ENCODE measurements at regions not wholly inside any gene's neighbourhood (a gene's known extent, or its start where the extent isn't known, plus 50 kb on each side); places are given as distances from the start of the nearest gene placed in this dataset.

- Histone ChIP-seq H3K36me3 (no peaks in the 10 kb centered on the region), H3K27ac (no peak overlapping the region), H3K27me3 (no peaks in the 10 kb centered on the region), H3K4me3 (no peak overlapping the region), H3K9me3 (no peaks in the 10 kb centered on the region), H3K4me1 (no peaks in the 10 kb centered on the region)
- in situ Hi-C loops (cut with MboI; ENCODE audit: low pct_ligation_motif_present in 1 of 4, low pct_unique_long_range_greater_than_20kb in 1 of 4, low sequenced_read_pairs in 3 of 4): no loop called here
- intact Hi-C loops (cut with DNase I; ENCODE audit: low total_unique reads): no loop called here
- no peak for TF ChIP-seq POLR2A (IDR thresholded peaks at IDR 0.05)
- no peak for TF ChIP-seq POLR2AphosphoS5 (IDR thresholded peaks at IDR 0.05)
- no peak for TF ChIP-seq EP300 (IDR thresholded peaks at IDR 0.05; ENCODE audit: low read depth)
- TF ChIP-seq, protein P1, sequence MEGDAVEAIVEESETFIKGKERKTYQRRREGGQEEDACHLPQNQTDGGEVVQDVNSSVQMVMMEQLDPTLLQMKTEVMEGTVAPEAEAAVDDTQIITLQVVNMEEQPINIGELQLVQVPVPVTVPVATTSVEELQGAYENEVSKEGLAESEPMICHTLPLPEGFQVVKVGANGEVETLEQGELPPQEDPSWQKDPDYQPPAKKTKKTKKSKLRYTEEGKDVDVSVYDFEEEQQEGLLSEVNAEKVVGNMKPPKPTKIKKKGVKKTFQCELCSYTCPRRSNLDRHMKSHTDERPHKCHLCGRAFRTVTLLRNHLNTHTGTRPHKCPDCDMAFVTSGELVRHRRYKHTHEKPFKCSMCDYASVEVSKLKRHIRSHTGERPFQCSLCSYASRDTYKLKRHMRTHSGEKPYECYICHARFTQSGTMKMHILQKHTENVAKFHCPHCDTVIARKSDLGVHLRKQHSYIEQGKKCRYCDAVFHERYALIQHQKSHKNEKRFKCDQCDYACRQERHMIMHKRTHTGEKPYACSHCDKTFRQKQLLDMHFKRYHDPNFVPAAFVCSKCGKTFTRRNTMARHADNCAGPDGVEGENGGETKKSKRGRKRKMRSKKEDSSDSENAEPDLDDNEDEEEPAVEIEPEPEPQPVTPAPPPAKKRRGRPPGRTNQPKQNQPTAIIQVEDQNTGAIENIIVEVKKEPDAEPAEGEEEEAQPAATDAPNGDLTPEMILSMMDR (IDR thresholded peaks at IDR 0.05): no peak
- 36 to 48% methylated on average over 1 of the region's 1 CpG for WGBS, 2 donors (ENCODE audit: low coverage in 1 of 2)
- DNase-seq: no peak
Measured at GRCh38 chr14:49527221-49527620, 59.0 kb downstream of the RPS29 start.

DNA sequence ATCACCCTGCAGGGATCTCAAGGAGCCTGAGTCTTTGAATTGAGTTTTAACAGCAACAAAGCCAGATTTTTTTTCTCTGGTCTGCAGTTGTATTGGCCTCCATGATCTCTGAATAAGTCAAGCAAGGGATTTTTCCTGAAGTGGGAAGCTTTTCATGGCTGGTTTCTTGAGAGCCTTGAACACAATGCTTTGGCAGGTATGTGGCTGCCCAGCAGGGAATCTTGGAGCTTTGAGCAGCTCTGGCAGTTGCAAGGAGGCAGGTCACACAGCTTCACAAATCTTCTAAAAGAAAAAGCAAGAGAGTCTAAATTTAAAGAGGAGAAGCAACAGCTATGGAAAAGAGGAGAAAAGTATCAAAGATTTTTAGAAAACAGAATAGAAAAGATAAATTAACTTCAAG, 60.1 kb downstream of the RPS29 start:
- intact Hi-C loops (cut with DNase I; ENCODE audit: low total_unique reads): no loop called here
- DNase-seq: no peak
- in situ Hi-C loops (cut with MboI; ENCODE audit: low pct_ligation_motif_present in 1 of 4, low pct_unique_long_range_greater_than_20kb in 1 of 4, low sequenced_read_pairs in 3 of 4): no loop called here

DNA sequence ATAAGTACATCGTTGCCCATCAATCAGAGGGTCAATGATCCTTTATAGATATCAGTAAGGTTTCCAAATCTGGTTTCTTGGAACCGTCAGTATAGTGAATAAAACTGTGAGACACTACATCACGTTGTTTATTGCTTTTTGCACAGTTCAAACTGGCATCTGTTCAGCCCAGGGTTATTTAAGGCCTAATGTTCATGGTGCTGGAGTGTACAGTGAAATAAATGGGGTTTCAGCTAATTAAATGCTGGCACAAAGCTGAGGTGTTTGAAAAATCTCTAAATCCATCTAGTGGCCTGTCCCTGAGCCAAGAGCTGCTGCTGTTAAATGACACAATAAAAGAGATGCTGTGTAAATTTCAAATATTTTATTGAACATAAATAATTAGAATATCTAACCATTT, 69.9 kb downstream of the RPS29 start:
- WGBS, 2 donors (ENCODE audit: low coverage in 1 of 2): 0 to 48% methylated on average over 1 to 3 of the region's 3 CpGs
- TF ChIP-seq POLR2A (IDR thresholded peaks at IDR 0.05): no peak
- TF ChIP-seq EP300 (IDR thresholded peaks at IDR 0.05; ENCODE audit: low read depth): no peak
- TF ChIP-seq, protein P1 (IDR thresholded peaks at IDR 0.05): no peak
- no peak for TF ChIP-seq POLR2AphosphoS5 (IDR thresholded peaks at IDR 0.05)
- no peaks in the 10 kb centered on the region for H3K4me1 ChIP-seq
- no peak overlapping the region for H3K4me3 ChIP-seq
- no peak for DNase-seq
- no peaks in the 10 kb centered on the region for H3K27me3 ChIP-seq
- H3K27ac ChIP-seq: no peak overlapping the region
- in situ Hi-C loops (cut with MboI; ENCODE audit: low pct_ligation_motif_present in 1 of 4, low pct_unique_long_range_greater_than_20kb in 1 of 4, low sequenced_read_pairs in 3 of 4): no loop called here
- no peaks in the 10 kb centered on the region for H3K9me3 ChIP-seq
- H3K36me3 ChIP-seq: no peaks in the 10 kb centered on the region
- intact Hi-C loops (cut with DNase I; ENCODE audit: low total_unique reads): no loop called here

More for the DNA sequence above, 60.1 kb downstream of the RPS29 start:
- H3K27me3 ChIP-seq: no peaks in the 10 kb centered on the region
- no peak overlapping the region for H3K4me3 ChIP-seq
- no peaks in the 10 kb centered on the region for H3K36me3 ChIP-seq
- H3K9me3 ChIP-seq: no peaks in the 10 kb centered on the region
- H3K27ac ChIP-seq: no peak overlapping the region
- no peaks in the 10 kb centered on the region for H3K4me1 ChIP-seq
- TF ChIP-seq, protein P1 (IDR thresholded peaks at IDR 0.05): no peak
- TF ChIP-seq POLR2A (IDR thresholded peaks at IDR 0.05) (no peak), POLR2AphosphoS5 (IDR thresholded peaks at IDR 0.05) (no peak)

GRCh38 chr14:49512571-49512970, 73.6 kb downstream of the RPS29 start:
- intact Hi-C loops (cut with DNase I; ENCODE audit: low total_unique reads) (no loop called here), in situ Hi-C loops (cut with MboI; ENCODE audit: low pct_ligation_motif_present in 1 of 4, low pct_unique_long_range_greater_than_20kb in 1 of 4, low sequenced_read_pairs in 3 of 4) (no loop called here)
- Histone ChIP-seq H3K4me1 (no peaks in the 10 kb centered on the region), H3K9me3 (no peaks in the 10 kb centered on the region), H3K27me3 (no peaks in the 10 kb centered on the region), H3K27ac (no peak overlapping the region), H3K4me3 (no peak overlapping the region), H3K36me3 (no peaks in the 10 kb centered on the region)
- TF ChIP-seq POLR2AphosphoS5 (IDR thresholded peaks at IDR 0.05): no peak
- TF ChIP-seq, protein P1 (IDR thresholded peaks at IDR 0.05): no peak
- no peak for TF ChIP-seq POLR2A (IDR thresholded peaks at IDR 0.05)
- TF ChIP-seq EP300 (IDR thresholded peaks at IDR 0.05; ENCODE audit: low read depth): no peak
- DNase-seq: no peak
